ENCODE measurements at regions not wholly inside any gene's neighbourhood (a gene's known extent, or its start where the extent isn't known, plus 50 kb on each side); places are given as distances from the start of the nearest gene placed in this dataset.

- no peak for DNase-seq
These were observed 798.8 kb upstream of the HS6ST1 start for GRCh38 chr2:129117434-129117833.

GRCh38 chr2:129118296-129118695 lies 799.6 kb upstream of the HS6ST1 start:
- no peak for DNase-seq

GRCh38 chr2:129129087-129129486 lies 810.4 kb upstream of the HS6ST1 start:
- no peak for DNase-seq

GRCh38 chr2:129133692-129134641 lies 815.3 kb upstream of the HS6ST1 start:
- DNase-seq = no peak

- DNase-seq = no peak
These were observed 816.3 kb upstream of the HS6ST1 start for GRCh38 chr2:129135017-129135416.

- no peak for DNase-seq
These were observed 820.7 kb upstream of the HS6ST1 start for GRCh38 chr2:129139380-129139779.

- no peak for DNase-seq
These were observed 823.8 kb upstream of the HS6ST1 start for GRCh38 chr2:129142465-129142864.

- DNase-seq = no peak
These were observed 825.6 kb upstream of the HS6ST1 start for GRCh38 chr2:129144082-129144791.

- no peak for DNase-seq
These were observed 827.0 kb upstream of the RAB6C start for GRCh38 chr2:129152514-129152913.

GRCh38 chr2:129160879-129161278 lies 818.6 kb upstream of the RAB6C start:
- DNase-seq = no peak

GRCh38 chr2:129164220-129164949 lies 815.1 kb upstream of the RAB6C start:
- no peak for DNase-seq

GRCh38 chr2:129165006-129165405 lies 814.5 kb upstream of the RAB6C start:
- DNase-seq = no peak

- DNase-seq = no peak
These were observed 812.0 kb upstream of the RAB6C start for GRCh38 chr2:129167456-129167855.

- no peak for DNase-seq
These were observed 808.9 kb upstream of the RAB6C start for GRCh38 chr2:129170570-129170969.

- DNase-seq = no peak
These were observed 805.3 kb upstream of the RAB6C start for GRCh38 chr2:129174143-129174542.

GRCh38 chr2:129175051-129175450 lies 804.4 kb upstream of the RAB6C start:
- DNase-seq = no peak

- DNase-seq = no peak
These were observed 803.1 kb upstream of the RAB6C start for GRCh38 chr2:129176375-129176774.

GRCh38 chr2:129178356-129178755 lies 801.1 kb upstream of the RAB6C start:
- no peak for DNase-seq

GRCh38 chr2:129179199-129179598 lies 800.3 kb upstream of the RAB6C start:
- DNase-seq = no peak

GRCh38 chr2:129180124-129180716 lies 799.2 kb upstream of the RAB6C start:
- DNase-seq = no peak

GRCh38 chr2:129181433-129181832 lies 798.0 kb upstream of the RAB6C start:
- no peak for DNase-seq

GRCh38 chr2:129181963-129182362 lies 797.5 kb upstream of the RAB6C start:
- no peak for DNase-seq

GRCh38 chr2:129187343-129187742 lies 792.1 kb upstream of the RAB6C start:
- no peak for DNase-seq
